Lower leg skin (tissue), 3 donors: ENCODE measurements at regions not wholly inside any gene's neighbourhood (a gene's known extent, or its start where the extent isn't known, plus 50 kb on each side); places are given as distances from the start of the nearest gene placed in this dataset.

ENCODE experiments used
- CTCF ChIP-seq, 3 donors: fragments of 450-650 bp; IDR thresholded peaks; one replicate each; pipeline ENCODE4 v1.5.1; 2016; ENCODE audit warnings: antibody characterized with exemption in 3 of 3, mild to moderate bottlenecking in 3 of 3, moderate library complexity in 2 of 3
- POLR2A ChIP-seq, 2 donors: fragments of 450-650 bp; IDR thresholded peaks; one replicate each; pipeline ENCODE4 v1.6.1; 2016 to 2017; ENCODE audit warnings: antibody characterized with exemption in 2 of 2, mild to moderate bottlenecking in 1 of 2, moderate library complexity in 1 of 2

GRCh38 chr10:78745441-78745840 lies 323.3 kb upstream of the ZMIZ1 start:
- TF ChIP-seq CTCF (IDR thresholded peaks at IDR 0.05) (no peak), POLR2A (IDR thresholded peaks at IDR 0.05) (no peak)
